ENCODE measurements at regions not wholly inside any gene's neighbourhood (a gene's known extent, or its start where the extent isn't known, plus 50 kb on each side); places are given as distances from the start of the nearest gene placed in this dataset.
"Not testable (repeated sequence)": the region's sequence is repeated elsewhere in the genome, so short reads cannot be mapped to it uniquely, and the experiment has no call there.

- no peak for DNase-seq (ENCODE audit: low spot score)
- intact Hi-C loops (cut with DNase I), result loop anchor here (10.0 kb wide), 1 partner anchor 388 kb away; no protein-coding TSS in a partner anchor
These were observed 264.1 kb downstream of the OTUD1 start for GRCh38 chr10:23702977-23703414.

GRCh38 chr10:23715363-23715762 is 276.5 kb downstream of the OTUD1 start:
- DNase-seq (ENCODE audit: low spot score), result no peak
- intact Hi-C loops (cut with DNase I), result no loop called here

- no peak for DNase-seq (ENCODE audit: low spot score)
- intact Hi-C loops (cut with DNase I), result no loop called here
These were observed 279.0 kb downstream of the OTUD1 start for GRCh38 chr10:23717913-23718312.

- intact Hi-C loops (cut with DNase I), result no loop called here
- no peak for DNase-seq (ENCODE audit: low spot score)
These were observed 280.1 kb downstream of the OTUD1 start for GRCh38 chr10:23718946-23719345.

GRCh38 chr10:23723796-23724195 is 284.9 kb downstream of the OTUD1 start:
- intact Hi-C loops (cut with DNase I), result no loop called here
- no peak for DNase-seq (ENCODE audit: low spot score)

- no peak for DNase-seq (ENCODE audit: low spot score)
- intact Hi-C loops (cut with DNase I), result no loop called here
These were observed 286.7 kb downstream of the OTUD1 start for GRCh38 chr10:23725548-23725947.

GRCh38 chr10:23742368-23742767 is 303.5 kb downstream of the OTUD1 start:
- DNase-seq (ENCODE audit: low spot score), result no peak
- intact Hi-C loops (cut with DNase I), result no loop called here

GRCh38 chr10:23742807-23743206 is 303.9 kb downstream of the OTUD1 start:
- DNase-seq (ENCODE audit: low spot score), result no peak
- intact Hi-C loops (cut with DNase I), result no loop called here

GRCh38 chr10:23754179-23754578 is 315.3 kb downstream of the OTUD1 start:
- DNase-seq (ENCODE audit: low spot score), result no peak
- intact Hi-C loops (cut with DNase I), result no loop called here

- intact Hi-C loops (cut with DNase I), result no loop called here
- no peak for DNase-seq (ENCODE audit: low spot score)
These were observed 316.1 kb downstream of the OTUD1 start for GRCh38 chr10:23754941-23755340.

GRCh38 chr10:23755556-23755955 is 316.7 kb downstream of the OTUD1 start:
- DNase-seq (ENCODE audit: low spot score), result no peak

GRCh38 chr10:23768281-23768680 is 329.4 kb downstream of the OTUD1 start:
- intact Hi-C loops (cut with DNase I), result no loop called here
- DNase-seq (ENCODE audit: low spot score), result no peak

More at GRCh38 chr10:23755556-23755955, 316.7 kb downstream of the OTUD1 start:
- intact Hi-C loops (cut with DNase I), result no loop called here

GRCh38 chr10:23777153-23777552 is 338.3 kb downstream of the OTUD1 start:
- no peak for DNase-seq (ENCODE audit: low spot score)
- intact Hi-C loops (cut with DNase I), result no loop called here

- intact Hi-C loops (cut with DNase I), result no loop called here
- no peak for DNase-seq (ENCODE audit: low spot score)
These were observed 340.4 kb downstream of the OTUD1 start for GRCh38 chr10:23779301-23779700.

- intact Hi-C loops (cut with DNase I), result no loop called here
- DNase-seq (ENCODE audit: low spot score), result no peak
These were observed 341.5 kb downstream of the OTUD1 start for GRCh38 chr10:23780331-23780730.

- DNase-seq (ENCODE audit: low spot score), result no peak
- intact Hi-C loops (cut with DNase I), result no loop called here
These were observed 347.7 kb downstream of the OTUD1 start for GRCh38 chr10:23786594-23786993.

GRCh38 chr10:23793577-23793976 is 354.7 kb downstream of the OTUD1 start:
- DNase-seq (ENCODE audit: low spot score), result no peak

GRCh38 chr10:23797452-23797851 is 358.6 kb downstream of the OTUD1 start:
- intact Hi-C loops (cut with DNase I); DNase-seq (ENCODE audit: low spot score): not testable (repeated sequence)

More at GRCh38 chr10:23793577-23793976, 354.7 kb downstream of the OTUD1 start:
- intact Hi-C loops (cut with DNase I), result no loop called here

- no peak for DNase-seq (ENCODE audit: low spot score)
- intact Hi-C loops (cut with DNase I), result no loop called here
These were observed 365.2 kb downstream of the OTUD1 start for GRCh38 chr10:23804125-23804524.

- intact Hi-C loops (cut with DNase I), result no loop called here
- no peak for DNase-seq (ENCODE audit: low spot score)
These were observed 374.8 kb downstream of the OTUD1 start for GRCh38 chr10:23813687-23814086.

GRCh38 chr10:23818484-23818883 is 379.6 kb downstream of the OTUD1 start:
- intact Hi-C loops (cut with DNase I), result no loop called here
- no peak for DNase-seq (ENCODE audit: low spot score)

- intact Hi-C loops (cut with DNase I), result no loop called here
- no peak for DNase-seq (ENCODE audit: low spot score)
These were observed 381.9 kb downstream of the OTUD1 start for GRCh38 chr10:23820792-23821191.
